Smooth muscle cell (in vitro differentiated cells): ENCODE measurements at regions not wholly inside any gene's neighbourhood (a gene's known extent, or its start where the extent isn't known, plus 50 kb on each side); places are given as distances from the start of the nearest gene placed in this dataset.

Experiments used
- DNase-seq: peaks from one replicate; lab custom pipeline; 2025; ENCODE audit not compliant: unreplicated experiment; lab: John Stamatoyannopoulos, UW
- H2AFZ ChIP-seq: fragments of 200-600 bp; sonication (generic); 2 replicates; pipeline ENCODE4 v1.6.0; 2016; ENCODE audit warnings: antibody characterized with exemption, low read depth, mild to moderate bottlenecking
- H3F3A ChIP-seq: fragments of 200-600 bp; sonication (generic); 2 replicates; pipeline ENCODE4 v1.6.0; 2017; ENCODE audit warnings: antibody characterized with exemption, low read depth
- H3K27ac ChIP-seq: fragments of 200-600 bp; sonication (generic); 2 replicates; pipeline ENCODE4 v1.5.1; 2016; ENCODE audit warnings: low read depth, mild to moderate bottlenecking
- H3K27me3 ChIP-seq: fragments of 200-600 bp; sonication (generic); 2 replicates; pipeline ENCODE4 v1.6.1; 2016; ENCODE audit warnings: low read depth, mild to moderate bottlenecking
- H3K36me3 ChIP-seq: fragments of 200-600 bp; sonication (generic); 2 replicates; pipeline ENCODE4 v1.5.1; 2016; ENCODE audit warnings: low read depth
- H3K4me1 ChIP-seq: fragments of 200-600 bp; sonication (generic); 2 replicates; pipeline ENCODE4 v1.5.1; 2016; ENCODE audit warnings: low read depth
- H3K4me2 ChIP-seq: fragments of 200-600 bp; sonication (generic); 2 replicates; pipeline ENCODE4 v1.6.0; 2016; ENCODE audit warnings: mild to moderate bottlenecking
- H3K4me3 ChIP-seq: fragments of 200-600 bp; sonication (generic); 2 replicates; pipeline ENCODE4 v1.5.1; 2016; ENCODE audit warnings: mild to moderate bottlenecking
- H3K79me2 ChIP-seq: fragments of 200-600 bp; sonication (generic); 2 replicates; pipeline ENCODE4 v1.6.0; 2016; ENCODE audit warnings: low read depth, mild to moderate bottlenecking
- H3K9ac ChIP-seq: fragments of 200-600 bp; sonication (generic); 2 replicates; pipeline ENCODE4 v1.6.0; 2016; ENCODE audit warnings: low read depth
- H3K9me3 ChIP-seq: fragments of 200-600 bp; sonication (generic); replicated peaks from 2 replicates; pipeline ENCODE4 v1.5.1; 2016; ENCODE audit warnings: low read depth
- H4K20me1 ChIP-seq: fragments of 200-600 bp; sonication (generic); 2 replicates; pipeline ENCODE4 v1.6.0; 2016; ENCODE audit warnings: low read depth
- CTCF ChIP-seq: fragments of 200-600 bp; sonication (generic); IDR thresholded peaks from 2 replicates; pipeline ENCODE4 v1.5.1; 2017; ENCODE audit warnings: borderline replicate concordance, mild to moderate bottlenecking, antibody characterized with exemption; ENCODE audit not compliant: insufficient read depth, poor library complexity, severe bottlenecking
- WGBS: methylation state at CpG from one replicate; pipeline ENCODE4 v1.1.7; 2016; ENCODE audit warnings: low lambda C conversion rate; 5-methylcytosine and 5-hydroxymethylcytosine counted together

DNA sequence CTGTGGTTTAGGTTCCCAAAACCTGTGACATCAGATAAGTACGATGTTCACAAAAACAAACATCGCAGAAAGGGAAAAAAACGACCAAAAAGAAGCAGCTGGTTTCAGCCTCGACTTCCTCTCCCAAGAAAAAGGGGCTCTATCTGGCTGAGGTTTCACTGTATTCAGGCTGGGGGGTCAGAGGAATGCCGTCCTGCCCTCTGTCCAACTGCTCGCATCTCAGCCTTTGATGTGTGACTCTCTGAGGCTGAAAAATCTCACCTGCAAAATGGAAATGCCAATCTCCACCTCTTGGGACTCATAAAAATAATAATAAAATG is 123.6 kb upstream of the PTPN1 start:
- Histone ChIP-seq H2AFZ (no peak overlapping the region), H3K9me3 (no peaks in the 10 kb centered on the region), H3K36me3 (no peaks in the 10 kb centered on the region), H3K79me2 (no peaks in the 10 kb centered on the region), H3K4me2 (no peak overlapping the region), H3K4me3 (no peak overlapping the region), H3K27me3 (no peaks in the 10 kb centered on the region), H4K20me1 (no peaks in the 10 kb centered on the region), H3K9ac (no peak overlapping the region), H3K27ac (no peak overlapping the region), H3F3A (no peaks in the 10 kb centered on the region), H3K4me1 (peaks cover 5% of the 10 kb centered on the region)
- TF ChIP-seq CTCF = no peak
- WGBS = 81% methylated on average over 6 of the region's 6 CpGs
- DNase-seq = no peak

- no peak overlapping the region for H3K27ac ChIP-seq
- H3F3A ChIP-seq = no peaks in the 10 kb centered on the region
- WGBS = 88% methylated on average over 21 of the region's 21 CpGs
- H3K4me3 ChIP-seq = no peak overlapping the region
- no peak overlapping the region for H3K4me2 ChIP-seq
- no peaks in the 10 kb centered on the region for H3K79me2 ChIP-seq
- no peak overlapping the region for H3K9ac ChIP-seq
- H3K27me3 ChIP-seq = no peaks in the 10 kb centered on the region
- peaks cover 5% of the 10 kb centered on the region for H3K4me1 ChIP-seq
- no peak for DNase-seq
- no peaks in the 10 kb centered on the region for H3K9me3 ChIP-seq
- TF ChIP-seq CTCF = no peak
- no peaks in the 10 kb centered on the region for H3K36me3 ChIP-seq
- no peaks in the 10 kb centered on the region for H4K20me1 ChIP-seq
- no peak overlapping the region for H2AFZ ChIP-seq
Observed at GRCh38 chr20:50387218-50387995, 122.8 kb upstream of the PTPN1 start.

GRCh38 chr20:50387996-50388332 is 122.2 kb upstream of the PTPN1 start:
- Histone ChIP-seq H3K4me1 (peaks cover 5% of the 10 kb centered on the region), H3K36me3 (no peaks in the 10 kb centered on the region), H3F3A (no peaks in the 10 kb centered on the region), H2AFZ (no peak overlapping the region), H3K27me3 (no peaks in the 10 kb centered on the region), H3K79me2 (no peaks in the 10 kb centered on the region), H3K9me3 (no peaks in the 10 kb centered on the region), H3K4me2 (no peak overlapping the region), H4K20me1 (no peaks in the 10 kb centered on the region), H3K4me3 (no peak overlapping the region), H3K27ac (no peak overlapping the region), H3K9ac (no peak overlapping the region)
- no peak for TF ChIP-seq CTCF
- WGBS = 59% methylated on average over 6 of the region's 6 CpGs
- no peak for DNase-seq
